GM20431 (cell line): ENCODE measurements at regions not wholly inside any gene's neighbourhood (a gene's known extent, or its start where the extent isn't known, plus 50 kb on each side); places are given as distances from the start of the nearest gene placed in this dataset.

Experiments used
- in situ Hi-C: fragments of 300-500 bp; cut with MseI, MboI; formaldehyde crosslinking; loops from one replicate; pipeline ENCODE4 v1.15.0; 2020; ENCODE audit warnings: low sequenced_read_pairs; ENCODE audit not compliant: unreplicated experiment

GRCh38 chr3:161555320-161555719 is 58.7 kb downstream of the OTOL1 start:
- in situ Hi-C loops: no loop called here

DNA sequence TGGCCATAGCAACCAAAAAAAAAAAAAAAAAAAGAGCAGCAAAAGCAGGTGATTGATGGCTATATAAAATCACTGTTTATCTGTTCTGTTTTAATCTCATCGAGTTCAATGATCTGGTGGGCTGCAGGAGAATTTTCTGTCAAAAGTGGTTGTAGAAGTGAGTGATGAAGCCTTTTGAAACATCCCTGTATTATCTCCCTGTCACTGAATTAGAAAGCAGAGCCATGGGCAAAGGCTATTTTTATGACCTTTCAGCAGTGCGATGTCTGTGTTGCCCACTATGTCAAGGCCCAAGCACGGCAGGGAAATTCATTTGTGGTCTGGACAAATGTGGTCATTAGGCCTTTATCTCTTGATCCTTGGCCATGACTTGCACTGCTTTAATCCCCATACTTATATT is 59.9 kb downstream of the OTOL1 start:
- in situ Hi-C loops: no loop called here

DNA sequence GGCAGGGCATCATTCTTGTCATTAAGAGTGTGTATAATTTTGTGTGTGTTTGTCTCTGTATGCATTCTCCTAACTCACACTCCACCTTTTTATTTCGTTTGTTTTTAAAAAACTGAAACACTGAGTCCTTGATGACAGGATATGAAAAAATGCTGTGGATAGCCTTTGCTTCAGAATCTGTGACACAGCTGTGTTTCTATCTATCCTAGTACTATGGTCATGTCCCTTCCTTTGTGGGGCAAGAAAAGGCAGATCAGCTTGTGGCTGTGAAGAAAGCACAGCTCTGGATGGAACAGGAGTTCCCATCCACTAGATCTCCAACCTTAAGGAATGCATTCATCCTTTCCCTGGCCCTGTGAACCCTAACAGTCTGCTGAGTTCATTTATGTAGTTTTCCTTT is 60.3 kb downstream of the OTOL1 start:
- in situ Hi-C loops: no loop called here

DNA sequence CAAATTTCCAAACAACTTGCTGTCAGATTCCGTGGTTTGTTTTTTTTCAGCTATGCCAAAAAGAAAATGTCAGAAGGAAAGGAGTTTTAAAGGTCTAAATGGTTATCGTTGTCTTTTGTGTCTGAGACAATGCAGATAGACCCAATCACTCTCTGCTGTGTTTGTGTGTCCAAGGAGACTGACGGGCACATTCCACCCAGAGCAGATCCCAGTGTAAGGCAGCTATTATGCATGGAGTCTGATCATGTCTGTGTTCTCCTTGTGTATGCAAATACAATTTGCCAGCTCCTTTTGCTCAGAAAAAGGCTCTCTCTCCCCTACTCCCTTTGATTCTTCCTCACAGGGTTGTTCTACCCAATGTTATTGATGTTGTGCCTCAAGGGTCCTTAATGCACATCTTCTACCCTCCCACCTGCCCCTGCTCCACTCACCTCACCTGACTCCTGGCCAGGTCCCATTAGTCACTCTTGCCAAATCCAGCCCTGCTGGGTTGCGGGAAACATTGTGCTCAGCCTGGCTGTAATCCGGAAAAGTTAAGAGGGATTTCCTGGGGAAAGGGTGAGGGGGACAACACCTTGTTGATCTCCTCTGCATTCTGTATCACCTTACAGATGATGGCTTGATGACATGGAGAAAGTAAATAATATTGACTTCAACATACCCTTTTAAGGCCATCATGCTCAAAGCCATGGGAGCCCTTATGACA is 61.0 kb downstream of the OTOL1 start:
- in situ Hi-C loops: no loop called here

GRCh38 chr3:161558236-161558635 is 61.6 kb downstream of the OTOL1 start:
- in situ Hi-C loops: no loop called here

DNA sequence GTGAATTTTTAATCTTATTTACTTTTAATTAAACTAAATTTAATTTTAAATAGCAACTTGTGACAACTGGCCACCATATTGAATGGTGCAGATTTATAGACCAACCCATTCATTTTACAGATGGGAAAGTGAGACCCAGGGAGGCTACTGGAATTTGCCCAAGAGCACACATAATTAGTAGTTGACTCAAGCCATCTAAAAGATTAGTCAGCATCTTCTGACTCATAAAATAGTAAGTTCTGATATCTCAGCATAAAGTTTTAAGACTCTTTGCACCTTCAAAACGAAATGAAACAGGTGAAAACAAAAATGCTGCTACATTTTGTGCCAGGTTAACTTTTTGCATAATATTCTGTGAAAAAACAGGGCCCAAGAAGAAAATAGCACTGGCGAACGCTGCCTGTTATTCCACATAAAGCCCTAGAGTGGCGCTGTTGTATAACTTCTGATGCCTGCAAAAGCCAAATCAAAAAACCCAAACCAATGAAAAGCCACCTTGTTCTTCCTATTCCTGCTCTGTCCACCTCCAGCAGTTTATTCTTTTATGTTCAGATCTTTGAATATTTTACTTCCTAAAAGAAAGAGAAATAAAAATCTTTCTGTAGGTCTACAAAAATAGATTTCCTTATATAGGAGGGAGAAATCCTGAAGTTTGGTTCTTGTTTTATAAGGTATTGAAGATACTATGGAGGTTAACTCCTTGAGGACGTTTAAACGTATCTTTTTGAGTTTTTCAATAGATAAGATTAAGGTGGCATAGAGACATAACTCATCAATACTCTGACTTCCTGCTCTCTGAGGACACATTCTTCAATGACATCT is 62.8 kb downstream of the OTOL1 start:
- in situ Hi-C loops: no loop called here

- in situ Hi-C loops: no loop called here
These were observed 63.5 kb downstream of the OTOL1 start for GRCh38 chr3:161560008-161560637.

- in situ Hi-C loops: no loop called here
These were observed 71.2 kb downstream of the OTOL1 start for GRCh38 chr3:161567577-161568361.

DNA sequence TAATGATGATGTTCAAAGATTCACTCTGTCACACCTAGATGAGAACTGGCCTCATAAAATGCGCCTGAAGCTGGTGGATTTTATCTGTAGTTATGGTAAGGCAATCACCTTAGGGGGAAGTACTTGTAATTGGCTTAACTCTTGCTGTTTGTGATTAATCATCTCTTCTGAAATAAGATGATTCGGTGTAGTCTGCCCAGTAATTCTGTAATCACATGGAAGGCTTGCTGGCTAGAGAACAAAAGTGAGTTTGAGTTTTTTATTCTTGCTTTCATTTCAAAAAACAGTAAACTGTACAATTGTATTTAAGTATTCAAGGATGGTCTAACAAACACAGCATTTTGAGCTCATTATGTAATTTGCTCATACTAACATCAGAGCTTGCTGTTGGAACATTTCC is 72.1 kb downstream of the OTOL1 start:
- in situ Hi-C loops: no loop called here

DNA sequence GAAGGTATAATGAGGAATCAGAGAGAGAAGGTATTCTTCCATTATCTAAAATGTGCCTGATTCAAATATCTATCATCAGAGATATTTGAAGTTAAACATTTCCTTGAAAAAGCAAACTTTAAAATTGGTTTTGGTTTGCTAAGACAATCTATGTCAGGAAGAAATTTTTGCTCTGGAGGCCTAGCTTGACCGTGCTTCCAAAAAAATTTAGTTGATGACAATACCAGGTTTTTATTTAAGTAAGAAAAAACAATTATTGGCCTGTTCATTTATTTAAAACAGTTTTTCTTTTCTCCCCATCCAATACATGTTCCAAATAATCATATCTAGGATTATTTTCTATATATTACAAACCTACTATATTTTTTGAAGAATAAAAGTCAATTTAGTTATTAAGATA is 75.3 kb downstream of the OTOL1 start:
- in situ Hi-C loops: no loop called here

GRCh38 chr3:161573136-161573535 is 76.5 kb downstream of the OTOL1 start:
- in situ Hi-C loops: no loop called here

- in situ Hi-C loops: loop anchor here (25.0 kb wide), 1 partner anchor 111 kb away; no protein-coding TSS in a partner anchor
These were observed 79.3 kb downstream of the OTOL1 start for GRCh38 chr3:161575901-161576300.

GRCh38 chr3:161576311-161576710 is 79.7 kb downstream of the OTOL1 start:
- in situ Hi-C loops: loop anchor here (25.0 kb wide), 1 partner anchor 111 kb away; no protein-coding TSS in a partner anchor

GRCh38 chr3:161576714-161577510 is 80.3 kb downstream of the OTOL1 start:
- in situ Hi-C loops: loop anchor here (25.0 kb wide), 1 partner anchor 110 kb away; no protein-coding TSS in a partner anchor

- in situ Hi-C loops: loop anchor here (25.0 kb wide), 1 partner anchor 110 kb away; no protein-coding TSS in a partner anchor
These were observed 81.1 kb downstream of the OTOL1 start for GRCh38 chr3:161577662-161578061.

DNA sequence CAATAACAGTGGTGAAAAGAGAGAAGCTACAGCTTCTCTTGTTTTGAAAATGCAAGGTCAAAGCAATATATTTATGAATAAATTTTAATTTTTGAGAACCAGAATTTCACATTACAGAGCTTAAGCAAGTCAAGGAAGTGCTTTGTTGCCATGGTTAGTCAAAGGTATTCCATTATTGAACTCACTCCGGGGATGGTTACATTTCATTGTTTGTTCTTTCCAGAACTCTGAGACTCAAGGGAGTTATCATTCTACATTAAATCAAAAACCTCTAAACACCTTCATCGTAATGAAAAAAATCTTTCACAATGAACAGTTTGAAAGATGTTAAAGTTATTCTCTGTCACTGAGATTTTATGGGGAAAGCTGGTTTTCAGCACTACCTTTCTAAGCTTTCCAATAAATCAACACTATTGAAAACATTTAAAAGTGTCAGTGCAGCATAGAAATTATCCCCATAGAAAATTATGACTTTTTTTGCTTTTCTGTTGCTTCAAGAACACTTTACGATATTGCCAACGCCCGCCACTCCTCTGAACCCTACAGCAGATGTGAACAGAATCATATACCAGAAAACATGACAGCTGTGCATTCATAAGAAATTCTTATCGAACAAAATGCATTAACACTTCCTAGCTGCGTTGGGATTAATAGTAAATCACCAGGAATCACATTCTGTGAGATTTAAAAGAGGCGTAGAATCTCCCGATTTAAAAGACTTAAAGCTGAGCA is 83.0 kb downstream of the OTOL1 start:
- in situ Hi-C loops: loop anchor here (25.0 kb wide), 1 partner anchor 108 kb away; no protein-coding TSS in a partner anchor

GRCh38 chr3:161585922-161586321 is 89.3 kb downstream of the OTOL1 start:
- in situ Hi-C loops: loop anchor here (25.0 kb wide), 1 partner anchor 101 kb away; no protein-coding TSS in a partner anchor

- in situ Hi-C loops: loop anchor here (25.0 kb wide), 1 partner anchor 101 kb away; no protein-coding TSS in a partner anchor
These were observed 90.1 kb downstream of the OTOL1 start for GRCh38 chr3:161586556-161587235.
